HUES48 (cell line): ENCODE measurements at regions not wholly inside any gene's neighbourhood (a gene's known extent, or its start where the extent isn't known, plus 50 kb on each side); places are given as distances from the start of the nearest gene placed in this dataset.

Source experiments
- H3K27ac ChIP-seq: one replicate; pipeline ENCODE4 v1.7.0; 2013; ENCODE audit warnings: low read depth, low read length, inconsistent platforms
- H3K27me3 ChIP-seq: 2 replicates; pipeline ENCODE4 v1.6.1; 2013; ENCODE audit warnings: mild to moderate bottlenecking, low read length; ENCODE audit not compliant: control insufficient read depth, insufficient read depth
- H3K36me3 ChIP-seq: 2 replicates; pipeline ENCODE4 v1.6.1; 2013; ENCODE audit warnings: low read length; ENCODE audit not compliant: control insufficient read depth, insufficient read depth
- H3K4me1 ChIP-seq: 2 replicates; pipeline ENCODE4 v1.6.1; 2013; ENCODE audit warnings: mild to moderate bottlenecking, low read length; ENCODE audit not compliant: control insufficient read depth, insufficient read depth
- H3K4me3 ChIP-seq: 2 replicates; pipeline ENCODE4 v1.5.1; 2013; ENCODE audit warnings: mild to moderate bottlenecking, low read depth, low read length
- H3K9ac ChIP-seq: 2 replicates; pipeline ENCODE4 v1.6.1; 2013; ENCODE audit warnings: mild to moderate bottlenecking, low read depth, low read length, moderate library complexity
- H3K9me3 ChIP-seq: 2 replicates; pipeline ENCODE4 v1.6.1; 2013; ENCODE audit warnings: low read length; ENCODE audit not compliant: control insufficient read depth, insufficient read depth

GRCh38 chr16:61344791-61345190, 691.4 kb downstream of the CDH8 start:
- Histone ChIP-seq H3K27ac (no peak overlapping the region), H3K9me3 (no peaks in the 10 kb centered on the region), H3K9ac (no peak overlapping the region), H3K27me3 (no peaks in the 10 kb centered on the region), H3K36me3 (no peaks in the 10 kb centered on the region), H3K4me1 (no peaks in the 10 kb centered on the region), H3K4me3 (no peak overlapping the region)

GRCh38 chr16:61332461-61332860, 703.8 kb downstream of the CDH8 start:
- H3K27ac ChIP-seq: no peak overlapping the region
- H3K9me3 ChIP-seq: no peaks in the 10 kb centered on the region
- no peaks in the 10 kb centered on the region for H3K27me3 ChIP-seq
- peaks cover 7% of the 10 kb centered on the region; the same call in 1 of the 2 replicates for H3K4me1 ChIP-seq
- H3K36me3 ChIP-seq: no peaks in the 10 kb centered on the region
- no peak overlapping the region for H3K4me3 ChIP-seq
- no peak overlapping the region for H3K9ac ChIP-seq

GRCh38 chr16:61324044-61324443, 712.2 kb downstream of the CDH8 start:
- Histone ChIP-seq H3K36me3 (no peaks in the 10 kb centered on the region), H3K4me1 (no peaks in the 10 kb centered on the region), H3K27ac (peak overlapping the region; percentile 10), H3K4me3 (no peak overlapping the region), H3K27me3 (no peaks in the 10 kb centered on the region), H3K9ac (no peak overlapping the region), H3K9me3 (no peaks in the 10 kb centered on the region)

GRCh38 chr16:61323456-61323855, 712.8 kb downstream of the CDH8 start:
- Histone ChIP-seq H3K4me3 (no peak overlapping the region), H3K9me3 (no peaks in the 10 kb centered on the region), H3K9ac (no peak overlapping the region), H3K27me3 (no peaks in the 10 kb centered on the region), H3K36me3 (no peaks in the 10 kb centered on the region), H3K27ac (peak overlapping the region; percentile 10), H3K4me1 (no peaks in the 10 kb centered on the region)

GRCh38 chr16:61320791-61321190, 715.4 kb downstream of the CDH8 start:
- no peak overlapping the region for H3K9ac ChIP-seq
- H3K27me3 ChIP-seq: no peaks in the 10 kb centered on the region
- H3K27ac ChIP-seq: no peak overlapping the region
- no peaks in the 10 kb centered on the region for H3K9me3 ChIP-seq
- no peaks in the 10 kb centered on the region for H3K4me1 ChIP-seq
- H3K4me3 ChIP-seq: no peak overlapping the region
- no peaks in the 10 kb centered on the region for H3K36me3 ChIP-seq

- no peaks in the 10 kb centered on the region for H3K4me1 ChIP-seq
These were observed 722.3 kb downstream of the CDH8 start for GRCh38 chr16:61313931-61314330.

GRCh38 chr16:61309386-61309785, 726.9 kb downstream of the CDH8 start:
- Histone ChIP-seq H3K9me3 (no peaks in the 10 kb centered on the region), H3K27ac (no peak overlapping the region), H3K9ac (no peak overlapping the region), H3K4me1 (no peaks in the 10 kb centered on the region), H3K27me3 (no peaks in the 10 kb centered on the region), H3K36me3 (no peaks in the 10 kb centered on the region), H3K4me3 (no peak overlapping the region)

More at GRCh38 chr16:61313931-61314330, 722.3 kb downstream of the CDH8 start:
- no peaks in the 10 kb centered on the region for H3K27me3 ChIP-seq
- H3K36me3 ChIP-seq: no peaks in the 10 kb centered on the region
- H3K27ac ChIP-seq: no peak overlapping the region
- H3K9me3 ChIP-seq: no peaks in the 10 kb centered on the region
- H3K9ac ChIP-seq: no peak overlapping the region
- no peak overlapping the region for H3K4me3 ChIP-seq

GRCh38 chr16:61306204-61306603, 730.0 kb downstream of the CDH8 start:
- no peak overlapping the region for H3K9ac ChIP-seq
- H3K4me3 ChIP-seq: no peak overlapping the region
- no peak overlapping the region for H3K27ac ChIP-seq
- H3K27me3 ChIP-seq: no peaks in the 10 kb centered on the region
- no peaks in the 10 kb centered on the region for H3K4me1 ChIP-seq
- no peaks in the 10 kb centered on the region for H3K36me3 ChIP-seq
- no peaks in the 10 kb centered on the region for H3K9me3 ChIP-seq

- H3K27ac ChIP-seq: no peak overlapping the region
These were observed 739.4 kb downstream of the CDH8 start for GRCh38 chr16:61296814-61297213.

GRCh38 chr16:61296305-61296704, 739.9 kb downstream of the CDH8 start:
- H3K4me3 ChIP-seq: no peak overlapping the region
- H3K27ac ChIP-seq: no peak overlapping the region
- no peaks in the 10 kb centered on the region for H3K9me3 ChIP-seq
- H3K36me3 ChIP-seq: no peaks in the 10 kb centered on the region
- no peaks in the 10 kb centered on the region for H3K27me3 ChIP-seq
- peaks cover 25% of the 10 kb centered on the region for H3K4me1 ChIP-seq
- H3K9ac ChIP-seq: no peak overlapping the region

More at GRCh38 chr16:61296814-61297213, 739.4 kb downstream of the CDH8 start:
- Histone ChIP-seq H3K9me3 (no peaks in the 10 kb centered on the region), H3K4me3 (no peak overlapping the region), H3K4me1 (peaks cover 25% of the 10 kb centered on the region), H3K27me3 (no peaks in the 10 kb centered on the region), H3K9ac (no peak overlapping the region), H3K36me3 (no peaks in the 10 kb centered on the region)

GRCh38 chr16:61295311-61295710, 740.9 kb downstream of the CDH8 start:
- Histone ChIP-seq H3K36me3 (no peaks in the 10 kb centered on the region), H3K4me1 (peaks cover 29% of the 10 kb centered on the region), H3K9me3 (no peaks in the 10 kb centered on the region), H3K4me3 (no peak overlapping the region), H3K27ac (no peak overlapping the region), H3K27me3 (no peaks in the 10 kb centered on the region), H3K9ac (no peak overlapping the region)

- H3K27me3 ChIP-seq: no peaks in the 10 kb centered on the region
- H3K9ac ChIP-seq: no peak overlapping the region
- H3K9me3 ChIP-seq: no peaks in the 10 kb centered on the region
- H3K4me1 ChIP-seq: peaks cover 27% of the 10 kb centered on the region
- no peak overlapping the region for H3K4me3 ChIP-seq
- no peaks in the 10 kb centered on the region for H3K36me3 ChIP-seq
- no peak overlapping the region for H3K27ac ChIP-seq
These were observed 747.1 kb downstream of the CDH8 start for GRCh38 chr16:61289141-61289540.
